HCT116 (cell line): ENCODE measurements at regions not wholly inside any gene's neighbourhood (a gene's known extent, or its start where the extent isn't known, plus 50 kb on each side); places are given as distances from the start of the nearest gene placed in this dataset.

Experiments
- ATAC-seq: fragments of 200-7000 bp; cut with Tn5 transposase; 2 replicates; pipeline ENCODE4 v1.9.1; 2020; ENCODE audit warnings: mild to moderate bottlenecking, moderate library complexity
- BruUV-seq: library from RNA; stranded (reverse); fragments of 400-500 nt; replicated peaks from 2 replicates; lab custom pipeline; 2021; lab: Mats Ljungman, UMichigan
- CTCF ChIA-PET: fragments of 300-600 bp; sonication (Branson Sonifier 250); formaldehyde crosslinking; loops from one replicate; lab custom pipeline; 2021; ENCODE audit warnings: antibody characterized with exemption; lab: Charles Lee
- POLR2A ChIA-PET: fragments of 300-600, 350-600 bp; sonication (Branson Sonifier 250); formaldehyde crosslinking; loops from one replicate; lab custom pipeline; 2021; ENCODE audit warnings: antibody characterized with exemption; lab: Charles Lee
- RAD21 ChIA-PET, 2 experiments: fragments of 300-600 bp; sonication (Branson Sonifier 250); formaldehyde crosslinking; loops; one replicate each; lab custom pipeline; 2023; ENCODE audit warnings: low total read pairs in 2 of 2; ENCODE audit not compliant: uncharacterized antibody in 2 of 2, unreplicated experiment in 2 of 2, low non-redundant PET in 1 of 2; lab: Charles Lee
- DNase-seq: peaks from one replicate; pipeline ENCODE4 v3.0.0-alpha.2; 2010; ENCODE audit warnings: low read depth, low spot score
- H2AFZ ChIP-seq: fragments of 200-600 bp; shearing (Covaris generic), sonication (generic); 2 replicates; pipeline ENCODE4 v1.6.1; 2017; ENCODE audit warnings: low read depth, mixed run types, mixed read lengths, antibody characterized with exemption, low read length; ENCODE audit not compliant: poor library complexity, severe bottlenecking
- H3K27ac ChIP-seq: 2 replicates; pipeline ENCODE4 v1.5.1; 2012; ENCODE audit warnings: low read depth, low read length
- H3K27me3 ChIP-seq: fragments of 200-600 bp; sonication (generic); 2 replicates; pipeline ENCODE4 v1.6.1; 2016; ENCODE audit warnings: mixed run types, low read length, mixed read lengths; ENCODE audit not compliant: insufficient read depth
- H3K36me3 ChIP-seq, 2 experiments: fragments of 200-500 bp in 1 of 2; fragments of 200-600 bp in 1 of 2; sonication (Bioruptor generic) in 1 of 2; sonication (generic) in 1 of 2; 2 replicates each; pipeline versions ENCODE4 v1.5.1 to v1.6.1; 2014 to 2016; ENCODE audit warnings: low read length in 2 of 2, inconsistent platforms in 1 of 2, mixed read lengths in 1 of 2, mixed run types in 1 of 2; ENCODE audit not compliant: insufficient read depth in 2 of 2, control insufficient read depth in 1 of 2
- H3K4me1 ChIP-seq, 2 experiments: fragments of 200-600 bp in 1 of 2; sonication (generic) in 1 of 2; 2 replicates each; pipeline versions ENCODE4 v1.5.1 to v1.6.1; 2012 to 2017; ENCODE audit warnings: low read length in 2 of 2, inconsistent platforms in 1 of 2, mild to moderate bottlenecking in 1 of 2, mixed read lengths in 1 of 2, mixed run types in 1 of 2, moderate library complexity in 1 of 2; ENCODE audit not compliant: insufficient read depth in 2 of 2, control insufficient read depth in 1 of 2
- H3K4me2 ChIP-seq: fragments of 200-600 bp; sonication (generic); 2 replicates; pipeline ENCODE4 v1.6.1; 2017; ENCODE audit warnings: mixed run types, low read length, mixed read lengths
- H3K4me3 ChIP-seq, 2 experiments: fragments of 200-600 bp in 1 of 2; sonication (generic) in 1 of 2; replicated peaks in 1 of 2; 2 replicates each; pipeline ENCODE4 v1.5.1; 2011 to 2016; ENCODE audit warnings: low read length in 2 of 2, control low read depth in 1 of 2, low read depth in 1 of 2, mild to moderate bottlenecking in 1 of 2, mixed read lengths in 1 of 2, mixed run types in 1 of 2
- H3K79me2 ChIP-seq: fragments of 200-600 bp; sonication (generic); 2 replicates; pipeline ENCODE4 v1.6.1; 2017; ENCODE audit warnings: mild to moderate bottlenecking, mixed run types, low read length, moderate library complexity, mixed read lengths; ENCODE audit not compliant: insufficient read depth
- H3K9ac ChIP-seq: fragments of 200-600 bp; sonication (generic); 2 replicates; pipeline ENCODE4 v1.6.1; 2016; ENCODE audit warnings: low read length, mixed read lengths
- H3K9me2 ChIP-seq: fragments of 200-600 bp; sonication (generic), shearing (Covaris generic); 2 replicates; pipeline ENCODE4 v1.6.1; 2017; ENCODE audit warnings: mixed run types, mild to moderate bottlenecking, moderate library complexity; ENCODE audit not compliant: insufficient read depth
- H3K9me3 ChIP-seq, 2 experiments: fragments of 200-500 bp in 1 of 2; fragments of 200-600 bp in 1 of 2; sonication (Bioruptor generic) in 1 of 2; sonication (generic) in 1 of 2; 2 replicates each; pipeline ENCODE4 v1.6.1; 2014 to 2017; ENCODE audit warnings: low read length in 2 of 2, mixed read lengths in 2 of 2, inconsistent platforms in 1 of 2, low read depth in 1 of 2, mild to moderate bottlenecking in 1 of 2, mixed run types in 1 of 2, moderate library complexity in 1 of 2; ENCODE audit not compliant: control insufficient read depth in 1 of 2, insufficient read depth in 1 of 2
- H4K20me1 ChIP-seq: fragments of 200-600 bp; sonication (generic), shearing (Covaris generic); 2 replicates; pipeline ENCODE4 v1.6.1; 2017; ENCODE audit warnings: mixed run types, mild to moderate bottlenecking, moderate library complexity; ENCODE audit not compliant: insufficient read depth
- CEBPB ChIP-seq: IDR thresholded peaks from 2 replicates; pipeline ENCODE4 v1.6.1; 2012; ENCODE audit warnings: low read depth
- ELF1 ChIP-seq: IDR thresholded peaks from 2 replicates; pipeline ENCODE4 v1.6.1; 2012; ENCODE audit warnings: low read depth, borderline replicate concordance
- EZH2 ChIP-seq: fragments of 200-600 bp; sonication (generic); IDR thresholded peaks from 2 replicates; pipeline ENCODE4 v1.6.1; 2017; ENCODE audit warnings: antibody characterized with exemption, mixed run types
- EZH2phosphoT487 ChIP-seq: fragments of 200-600 bp; IDR thresholded peaks from 2 replicates; pipeline ENCODE4 v1.6.1; 2018; ENCODE audit warnings: antibody characterized with exemption, borderline replicate concordance
- FOSL1 ChIP-seq: IDR thresholded peaks from 2 replicates; pipeline ENCODE4 v1.6.1; 2012; ENCODE audit warnings: low read depth
- JUND ChIP-seq: IDR thresholded peaks from 2 replicates; pipeline ENCODE4 v1.6.1; 2012
- MAX ChIP-seq: IDR thresholded peaks from 2 replicates; pipeline ENCODE4 v1.6.1; 2012
- POLR2A ChIP-seq: IDR thresholded peaks from 2 replicates; pipeline ENCODE4 v1.7.0; 2011; ENCODE audit warnings: borderline replicate concordance; ENCODE audit not compliant: insufficient read depth, insufficient read length; ENCODE audit errors: extremely low read depth
- POLR2AphosphoS5 ChIP-seq: IDR thresholded peaks from 2 replicates; pipeline ENCODE4 v1.6.1; 2011; ENCODE audit warnings: mild to moderate bottlenecking, low read depth, low read length, moderate library complexity
- RAD21 ChIP-seq: IDR thresholded peaks from 2 replicates; pipeline ENCODE4 v1.6.1; 2012; ENCODE audit warnings: low read depth, mild to moderate bottlenecking
- SP1 ChIP-seq: IDR thresholded peaks from 2 replicates; pipeline ENCODE4 v1.6.1; 2012; ENCODE audit warnings: low read depth
- TCF7L2 ChIP-seq: IDR thresholded peaks from 2 replicates; pipeline ENCODE4 v1.7.0; 2011; ENCODE audit warnings: borderline replicate concordance, inconsistent platforms; ENCODE audit not compliant: insufficient read depth, insufficient read length; ENCODE audit errors: extremely low read depth
- YY1 ChIP-seq: IDR thresholded peaks from 2 replicates; pipeline ENCODE4 v1.6.1; 2011; ENCODE audit warnings: low read length, low read depth, moderate library complexity, mild to moderate bottlenecking; ENCODE audit not compliant: insufficient replicate concordance; ENCODE audit errors: extremely low read depth
- ZFX ChIP-seq: fragments of 450-650 bp; IDR thresholded peaks from 2 replicates; pipeline ENCODE4 v1.6.1; 2017
- ZNF274 ChIP-seq: fragments of 200-500 bp; sonication (Bioruptor generic); IDR thresholded peaks from 2 replicates; pipeline ENCODE4 v1.6.1; 2014; ENCODE audit warnings: mild to moderate bottlenecking, low read depth, low read length, inconsistent platforms
- intact Hi-C: fragments of 100-400 bp; cut with micrococcal nuclease; formaldehyde crosslinking; loops from 2 replicates; pipeline ENCODE4 v1.10.0; 2022
- TF ChIP-seq, protein P1 (sequence below), 3 experiments: fragments of 200-600 bp in 1 of 3; sonication (generic) in 1 of 3; IDR thresholded peaks in 2 of 3; conservative IDR thresholded peaks in 1 of 3; 2 replicates each; pipeline ENCODE4 v1.5.1; 2012 to 2017; ENCODE audit warnings: low read depth in 2 of 3, low read length in 2 of 3, antibody characterized with exemption in 1 of 3, borderline replicate concordance in 1 of 3, control low read depth in 1 of 3, mild to moderate bottlenecking in 1 of 3, mixed read lengths in 1 of 3, mixed run types in 1 of 3, moderate library complexity in 1 of 3; ENCODE audit not compliant: insufficient read depth in 1 of 3
- TF ChIP-seq, protein P2 (sequence below): IDR thresholded peaks from 2 replicates; pipeline ENCODE4 v1.6.1; 2012; ENCODE audit warnings: low read depth
- TF ChIP-seq, protein P3 (sequence below): IDR thresholded peaks from 2 replicates; pipeline ENCODE4 v1.6.1; 2011; ENCODE audit warnings: mild to moderate bottlenecking, low read length, moderate library complexity; ENCODE audit not compliant: insufficient replicate concordance; ENCODE audit errors: extremely low read depth

DNA sequence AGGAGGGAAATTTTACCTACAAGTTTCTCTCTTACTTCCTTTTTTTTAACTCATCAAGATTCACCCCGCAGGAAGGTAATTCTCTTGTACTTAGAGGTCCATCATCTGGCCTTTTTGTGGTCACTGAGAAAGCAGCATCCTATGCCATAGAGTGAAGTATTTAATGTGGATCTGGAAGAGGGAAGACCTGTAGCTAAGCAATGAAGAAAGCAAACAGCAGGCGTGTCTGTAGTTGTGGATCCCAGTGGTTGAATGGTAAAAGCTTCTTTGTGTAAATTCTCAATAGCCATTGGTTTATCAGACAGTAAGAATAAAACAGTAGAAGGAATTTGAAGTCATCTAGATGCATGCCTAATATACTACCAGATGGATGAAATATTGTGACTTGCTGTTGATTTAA lies 196.4 kb downstream of the ANKRD7 start:
- Histone ChIP-seq H3K9me2 (no peaks in the 10 kb centered on the region), H3K79me2 (no peaks in the 10 kb centered on the region), H2AFZ (no peak overlapping the region), H3K4me1 (no peaks in the 10 kb centered on the region), H4K20me1 (no peaks in the 10 kb centered on the region; the same call in 1 of the 2 replicates), H3K9ac (no peak overlapping the region), H3K27me3 (no peaks in the 10 kb centered on the region), H3K36me3 (no peaks in the 10 kb centered on the region), H3K4me3 (no peak overlapping the region), H3K4me2 (no peak overlapping the region), H3K27ac (no peak overlapping the region), H3K9me3 (no peaks in the 10 kb centered on the region)
- DNase-seq (no peak), ATAC-seq (no peak)
- ChIA-PET POLR2A (no interaction called here), CTCF (no interaction called here), RAD21 (no interaction called here)
- intact Hi-C loops = no loop called here
- no peak for TF ChIP-seq EZH2phosphoT487
- TF ChIP-seq SP1 = no peak
- no peak for TF ChIP-seq CEBPB
- TF ChIP-seq EZH2 = no peak
- TF ChIP-seq, protein P1, sequence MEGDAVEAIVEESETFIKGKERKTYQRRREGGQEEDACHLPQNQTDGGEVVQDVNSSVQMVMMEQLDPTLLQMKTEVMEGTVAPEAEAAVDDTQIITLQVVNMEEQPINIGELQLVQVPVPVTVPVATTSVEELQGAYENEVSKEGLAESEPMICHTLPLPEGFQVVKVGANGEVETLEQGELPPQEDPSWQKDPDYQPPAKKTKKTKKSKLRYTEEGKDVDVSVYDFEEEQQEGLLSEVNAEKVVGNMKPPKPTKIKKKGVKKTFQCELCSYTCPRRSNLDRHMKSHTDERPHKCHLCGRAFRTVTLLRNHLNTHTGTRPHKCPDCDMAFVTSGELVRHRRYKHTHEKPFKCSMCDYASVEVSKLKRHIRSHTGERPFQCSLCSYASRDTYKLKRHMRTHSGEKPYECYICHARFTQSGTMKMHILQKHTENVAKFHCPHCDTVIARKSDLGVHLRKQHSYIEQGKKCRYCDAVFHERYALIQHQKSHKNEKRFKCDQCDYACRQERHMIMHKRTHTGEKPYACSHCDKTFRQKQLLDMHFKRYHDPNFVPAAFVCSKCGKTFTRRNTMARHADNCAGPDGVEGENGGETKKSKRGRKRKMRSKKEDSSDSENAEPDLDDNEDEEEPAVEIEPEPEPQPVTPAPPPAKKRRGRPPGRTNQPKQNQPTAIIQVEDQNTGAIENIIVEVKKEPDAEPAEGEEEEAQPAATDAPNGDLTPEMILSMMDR (IDR thresholded peaks at IDR 0.05 in 2 of 3, conservative IDR thresholded peaks at IDR 0.05 in 1 of 3; ENCODE audit: borderline replicate concordance in 1 of 3, insufficient read depth in 1 of 3, low read depth in 2 of 3, low read length in 2 of 3) = no peak
- TF ChIP-seq POLR2AphosphoS5 = no peak
- no peak for TF ChIP-seq ZFX
- TF ChIP-seq FOSL1 = no peak
- TF ChIP-seq, protein P2, sequence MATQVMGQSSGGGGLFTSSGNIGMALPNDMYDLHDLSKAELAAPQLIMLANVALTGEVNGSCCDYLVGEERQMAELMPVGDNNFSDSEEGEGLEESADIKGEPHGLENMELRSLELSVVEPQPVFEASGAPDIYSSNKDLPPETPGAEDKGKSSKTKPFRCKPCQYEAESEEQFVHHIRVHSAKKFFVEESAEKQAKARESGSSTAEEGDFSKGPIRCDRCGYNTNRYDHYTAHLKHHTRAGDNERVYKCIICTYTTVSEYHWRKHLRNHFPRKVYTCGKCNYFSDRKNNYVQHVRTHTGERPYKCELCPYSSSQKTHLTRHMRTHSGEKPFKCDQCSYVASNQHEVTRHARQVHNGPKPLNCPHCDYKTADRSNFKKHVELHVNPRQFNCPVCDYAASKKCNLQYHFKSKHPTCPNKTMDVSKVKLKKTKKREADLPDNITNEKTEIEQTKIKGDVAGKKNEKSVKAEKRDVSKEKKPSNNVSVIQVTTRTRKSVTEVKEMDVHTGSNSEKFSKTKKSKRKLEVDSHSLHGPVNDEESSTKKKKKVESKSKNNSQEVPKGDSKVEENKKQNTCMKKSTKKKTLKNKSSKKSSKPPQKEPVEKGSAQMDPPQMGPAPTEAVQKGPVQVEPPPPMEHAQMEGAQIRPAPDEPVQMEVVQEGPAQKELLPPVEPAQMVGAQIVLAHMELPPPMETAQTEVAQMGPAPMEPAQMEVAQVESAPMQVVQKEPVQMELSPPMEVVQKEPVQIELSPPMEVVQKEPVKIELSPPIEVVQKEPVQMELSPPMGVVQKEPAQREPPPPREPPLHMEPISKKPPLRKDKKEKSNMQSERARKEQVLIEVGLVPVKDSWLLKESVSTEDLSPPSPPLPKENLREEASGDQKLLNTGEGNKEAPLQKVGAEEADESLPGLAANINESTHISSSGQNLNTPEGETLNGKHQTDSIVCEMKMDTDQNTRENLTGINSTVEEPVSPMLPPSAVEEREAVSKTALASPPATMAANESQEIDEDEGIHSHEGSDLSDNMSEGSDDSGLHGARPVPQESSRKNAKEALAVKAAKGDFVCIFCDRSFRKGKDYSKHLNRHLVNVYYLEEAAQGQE = no peak
- no peak for TF ChIP-seq ZNF274
- TF ChIP-seq, protein P3, sequence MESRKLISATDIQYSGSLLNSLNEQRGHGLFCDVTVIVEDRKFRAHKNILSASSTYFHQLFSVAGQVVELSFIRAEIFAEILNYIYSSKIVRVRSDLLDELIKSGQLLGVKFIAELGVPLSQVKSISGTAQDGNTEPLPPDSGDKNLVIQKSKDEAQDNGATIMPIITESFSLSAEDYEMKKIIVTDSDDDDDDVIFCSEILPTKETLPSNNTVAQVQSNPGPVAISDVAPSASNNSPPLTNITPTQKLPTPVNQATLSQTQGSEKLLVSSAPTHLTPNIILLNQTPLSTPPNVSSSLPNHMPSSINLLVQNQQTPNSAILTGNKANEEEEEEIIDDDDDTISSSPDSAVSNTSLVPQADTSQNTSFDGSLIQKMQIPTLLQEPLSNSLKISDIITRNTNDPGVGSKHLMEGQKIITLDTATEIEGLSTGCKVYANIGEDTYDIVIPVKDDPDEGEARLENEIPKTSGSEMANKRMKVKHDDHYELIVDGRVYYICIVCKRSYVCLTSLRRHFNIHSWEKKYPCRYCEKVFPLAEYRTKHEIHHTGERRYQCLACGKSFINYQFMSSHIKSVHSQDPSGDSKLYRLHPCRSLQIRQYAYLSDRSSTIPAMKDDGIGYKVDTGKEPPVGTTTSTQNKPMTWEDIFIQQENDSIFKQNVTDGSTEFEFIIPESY = no peak
- no peak for TF ChIP-seq JUND
- TF ChIP-seq MAX = no peak
- no peak for TF ChIP-seq TCF7L2
- TF ChIP-seq ELF1 = no peak
- no peak for TF ChIP-seq YY1
- no peak for TF ChIP-seq RAD21
- no peak for TF ChIP-seq POLR2A
- BruUV-seq = no TSS peak
